AG04449 (cell line): ENCODE measurements at regions not wholly inside any gene's neighbourhood (a gene's known extent, or its start where the extent isn't known, plus 50 kb on each side); places are given as distances from the start of the nearest gene placed in this dataset.

Experiments
- CTCF ChIA-PET: fragments of 350-600 bp; formaldehyde crosslinking; extraction: SDS; loops from one replicate; lab custom pipeline; 2021; ENCODE audit warnings: antibody characterized with exemption; lab: Yijun Ruan, JAX
- POLR2A ChIA-PET: fragments of 400-600, 350-600 bp; formaldehyde crosslinking; extraction: SDS; loops from one replicate; lab custom pipeline; 2020; ENCODE audit warnings: antibody characterized with exemption, inconsistent platforms; lab: Yijun Ruan, JAX
- DNase-seq: peaks from one replicate; pipeline ENCODE4 v3.0.0-alpha.2; 2010; ENCODE audit warnings: low read depth, low spot score
- H3K4me3 ChIP-seq: 2 replicates; pipeline ENCODE4 v1.5.1; 2011; ENCODE audit warnings: low read depth, mild to moderate bottlenecking, control low read depth, low read length
- TF ChIP-seq, protein P1 (sequence below): IDR thresholded peaks from one replicate; pipeline ENCODE4 v1.5.1; 2011; ENCODE audit warnings: mild to moderate bottlenecking, moderate library complexity, low read length, control low read depth, inconsistent platforms; ENCODE audit not compliant: insufficient read depth; ENCODE audit errors: missing control alignments

DNA sequence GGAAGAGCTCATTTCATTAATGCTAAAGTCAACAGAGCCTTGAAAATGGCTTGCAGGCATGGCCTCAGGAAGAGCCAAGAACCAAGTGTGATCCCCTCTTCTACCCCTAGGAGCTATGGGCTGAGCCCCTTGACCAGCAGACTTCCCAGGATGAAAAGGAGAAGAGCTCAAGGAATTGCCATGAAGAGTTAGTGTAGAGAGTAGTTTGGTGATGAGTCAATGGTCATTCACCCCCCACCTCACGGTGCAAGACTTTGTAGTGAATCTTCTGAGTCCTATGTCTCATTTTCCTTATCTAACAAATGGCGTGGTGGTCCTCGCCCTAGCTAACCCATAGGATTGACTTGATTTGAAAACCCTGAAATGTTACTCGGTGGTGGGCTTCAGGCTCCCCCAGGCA, 422.4 kb upstream of the CADM1 start:
- ChIA-PET CTCF (no interaction called here), POLR2A (no interaction called here)
- no peak overlapping the region for H3K4me3 ChIP-seq
- DNase-seq: no peak
- TF ChIP-seq, protein P1, sequence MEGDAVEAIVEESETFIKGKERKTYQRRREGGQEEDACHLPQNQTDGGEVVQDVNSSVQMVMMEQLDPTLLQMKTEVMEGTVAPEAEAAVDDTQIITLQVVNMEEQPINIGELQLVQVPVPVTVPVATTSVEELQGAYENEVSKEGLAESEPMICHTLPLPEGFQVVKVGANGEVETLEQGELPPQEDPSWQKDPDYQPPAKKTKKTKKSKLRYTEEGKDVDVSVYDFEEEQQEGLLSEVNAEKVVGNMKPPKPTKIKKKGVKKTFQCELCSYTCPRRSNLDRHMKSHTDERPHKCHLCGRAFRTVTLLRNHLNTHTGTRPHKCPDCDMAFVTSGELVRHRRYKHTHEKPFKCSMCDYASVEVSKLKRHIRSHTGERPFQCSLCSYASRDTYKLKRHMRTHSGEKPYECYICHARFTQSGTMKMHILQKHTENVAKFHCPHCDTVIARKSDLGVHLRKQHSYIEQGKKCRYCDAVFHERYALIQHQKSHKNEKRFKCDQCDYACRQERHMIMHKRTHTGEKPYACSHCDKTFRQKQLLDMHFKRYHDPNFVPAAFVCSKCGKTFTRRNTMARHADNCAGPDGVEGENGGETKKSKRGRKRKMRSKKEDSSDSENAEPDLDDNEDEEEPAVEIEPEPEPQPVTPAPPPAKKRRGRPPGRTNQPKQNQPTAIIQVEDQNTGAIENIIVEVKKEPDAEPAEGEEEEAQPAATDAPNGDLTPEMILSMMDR: no peak

DNA sequence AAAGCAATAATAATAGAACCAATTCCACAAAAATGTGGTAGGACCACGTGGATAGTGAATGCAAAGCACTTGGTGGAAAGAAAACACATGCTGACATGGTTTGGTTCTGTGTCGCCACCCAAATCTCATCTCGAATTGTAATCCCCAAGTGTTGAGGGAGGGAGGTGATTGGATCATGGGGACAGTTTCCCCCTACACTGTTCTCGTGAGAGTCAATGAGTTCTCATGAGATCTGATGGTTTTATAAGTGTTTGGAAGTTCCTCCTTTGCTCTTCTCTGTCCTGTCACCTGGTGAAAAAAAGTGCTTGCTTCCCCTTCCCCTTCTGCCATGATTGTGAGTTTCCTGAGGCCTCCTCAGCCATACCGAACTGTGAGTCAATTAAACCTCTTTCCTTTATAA, 421.9 kb upstream of the CADM1 start:
- ChIA-PET CTCF (no interaction called here), POLR2A (no interaction called here)
- no peak for DNase-seq
- no peak overlapping the region for H3K4me3 ChIP-seq
- TF ChIP-seq, protein P1: no peak

DNA sequence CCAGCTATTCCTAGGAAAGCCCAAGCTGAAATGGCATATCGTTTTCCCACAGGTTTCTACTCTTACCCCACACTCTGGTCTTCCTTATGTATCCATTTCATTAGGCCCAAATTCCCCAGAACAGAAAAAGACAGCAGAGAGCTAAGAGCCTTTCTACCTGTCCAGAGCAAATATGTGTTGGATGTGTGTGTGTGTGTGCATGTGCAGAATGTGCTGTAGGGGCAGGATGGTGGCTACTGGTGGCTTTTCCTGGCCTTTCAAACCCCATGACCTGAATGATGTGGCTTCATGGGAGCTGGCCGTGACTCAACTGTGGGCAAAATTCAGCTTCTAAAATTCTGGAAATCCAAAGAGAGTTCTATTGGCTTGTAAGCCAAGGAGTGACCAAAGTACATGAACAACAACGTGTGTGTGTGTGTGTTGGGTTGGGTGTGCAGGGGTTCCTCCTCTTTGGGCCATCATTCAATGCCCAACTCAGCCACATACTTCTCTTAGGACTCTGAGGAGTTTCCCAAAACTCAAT, 421.4 kb upstream of the CADM1 start:
- DNase-seq: no peak
- TF ChIP-seq, protein P1: no peak
- no peak overlapping the region for H3K4me3 ChIP-seq
- POLR2A ChIA-PET: no interaction called here
- CTCF ChIA-PET: no interaction called here

DNA sequence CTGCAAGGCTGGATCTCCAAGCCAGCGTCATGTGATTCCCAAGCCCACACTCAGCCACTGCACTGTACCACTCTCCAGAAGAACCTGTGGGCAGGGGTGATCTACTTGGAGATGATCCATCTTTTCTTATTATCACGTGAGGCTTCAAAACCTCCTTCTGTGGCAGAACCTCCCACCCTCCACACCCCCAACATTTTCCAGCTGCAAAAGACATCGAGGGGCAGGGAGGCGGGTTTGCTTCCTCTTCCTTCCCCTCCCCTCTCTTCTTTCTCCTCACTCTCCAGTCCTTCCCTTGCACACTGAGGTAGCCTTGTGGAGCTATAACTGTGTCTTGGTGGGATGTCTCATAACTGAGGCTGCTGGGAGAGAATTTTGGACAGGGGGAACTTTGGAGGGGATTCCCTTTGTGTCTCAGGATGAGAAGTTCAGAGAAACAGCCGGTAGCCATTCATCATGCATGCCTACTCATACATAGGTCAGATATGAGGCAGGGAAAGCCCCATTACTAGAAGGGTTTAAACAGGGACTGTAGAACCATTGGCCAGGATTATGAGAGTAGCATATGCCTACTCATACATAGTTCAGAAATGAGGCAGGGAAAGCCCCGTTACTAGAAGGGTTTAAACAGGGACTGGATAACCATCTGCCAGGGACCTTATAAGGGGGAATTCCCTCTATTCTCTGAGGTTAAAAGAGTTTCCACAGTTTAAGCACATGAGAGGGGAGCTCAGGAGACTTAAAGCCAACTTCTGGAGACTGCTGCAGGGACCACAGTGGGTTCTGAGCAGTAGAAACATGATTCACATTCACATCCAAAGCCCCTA, 420.7 kb upstream of the CADM1 start:
- CTCF ChIA-PET: no interaction called here

DNA sequence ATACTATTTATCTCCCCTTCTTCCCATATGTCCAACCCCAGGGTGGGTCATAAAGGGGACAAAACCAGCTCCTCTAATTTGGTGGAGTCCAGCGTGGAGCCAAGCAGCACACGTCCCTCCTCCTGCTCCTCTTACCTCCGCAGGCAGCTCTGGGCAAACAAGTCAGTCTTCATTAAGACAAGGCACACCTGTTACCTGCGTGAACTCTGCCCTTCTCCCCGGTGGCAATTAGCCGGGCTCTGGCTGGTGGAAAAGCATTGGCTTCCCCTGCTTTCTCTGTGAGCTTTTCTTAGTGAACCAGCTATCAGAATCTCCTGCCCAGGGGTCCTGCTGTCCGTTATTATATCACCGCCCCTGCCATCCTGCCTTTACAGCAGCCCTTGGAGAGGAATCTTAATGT, 418.7 kb upstream of the CADM1 start:
- no peak for DNase-seq

More for the DNA sequence above, 420.7 kb upstream of the CADM1 start:
- POLR2A ChIA-PET: no interaction called here
- TF ChIP-seq, protein P1: no peak
- no peak overlapping the region for H3K4me3 ChIP-seq
- no peak for DNase-seq

DNA sequence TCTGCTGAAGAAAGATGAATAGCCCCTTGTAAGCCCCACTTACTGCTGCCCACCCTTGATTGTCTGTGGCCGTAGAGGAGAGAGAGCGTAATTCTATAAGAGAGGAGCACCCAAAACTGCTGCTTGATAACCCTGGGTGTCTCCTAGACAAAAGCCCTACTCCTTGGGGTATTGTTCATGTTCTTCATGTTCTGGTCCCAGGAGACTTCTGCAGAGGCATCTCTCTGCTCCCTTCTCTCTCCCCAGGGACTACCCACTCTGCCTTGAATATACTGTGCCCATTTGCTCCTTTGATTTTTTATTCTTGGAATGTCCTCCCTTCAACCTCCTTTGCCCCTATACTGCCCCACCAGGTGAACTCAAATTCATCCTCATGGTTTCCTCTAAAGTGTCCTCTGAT, 417.8 kb upstream of the CADM1 start:
- CTCF ChIA-PET: no interaction called here
- no peak for DNase-seq
- POLR2A ChIA-PET: no interaction called here
- TF ChIP-seq, protein P1: no peak
- H3K4me3 ChIP-seq: no peak overlapping the region

More for the DNA sequence above, 418.7 kb upstream of the CADM1 start:
- H3K4me3 ChIP-seq: no peak overlapping the region
- POLR2A ChIA-PET: no interaction called here
- TF ChIP-seq, protein P1: no peak
- CTCF ChIA-PET: no interaction called here
